ENCODE measurements at regions not wholly inside any gene's neighbourhood (a gene's known extent, or its start where the extent isn't known, plus 50 kb on each side); places are given as distances from the start of the nearest gene placed in this dataset.

DNA sequence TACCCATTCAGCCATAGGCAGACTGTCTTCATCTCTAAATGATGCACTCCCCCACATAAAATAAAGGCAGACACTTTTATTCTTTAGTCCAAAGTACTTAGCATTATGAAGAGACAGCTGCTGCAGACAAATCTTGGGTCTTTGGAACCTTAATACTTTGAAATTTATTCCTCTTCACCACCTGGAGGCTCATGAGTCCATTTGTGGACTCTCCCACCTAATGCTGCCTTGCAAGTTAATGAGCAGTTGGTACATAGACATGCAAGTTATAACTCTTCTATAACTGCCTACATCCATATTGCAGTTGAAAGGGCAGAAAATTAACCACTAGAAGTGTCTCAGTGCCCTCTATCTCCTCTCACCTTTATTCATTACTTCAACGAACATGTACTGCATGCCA lies 118.6 kb upstream of the CPEB2 start (continued):
- TF ChIP-seq, protein P1, sequence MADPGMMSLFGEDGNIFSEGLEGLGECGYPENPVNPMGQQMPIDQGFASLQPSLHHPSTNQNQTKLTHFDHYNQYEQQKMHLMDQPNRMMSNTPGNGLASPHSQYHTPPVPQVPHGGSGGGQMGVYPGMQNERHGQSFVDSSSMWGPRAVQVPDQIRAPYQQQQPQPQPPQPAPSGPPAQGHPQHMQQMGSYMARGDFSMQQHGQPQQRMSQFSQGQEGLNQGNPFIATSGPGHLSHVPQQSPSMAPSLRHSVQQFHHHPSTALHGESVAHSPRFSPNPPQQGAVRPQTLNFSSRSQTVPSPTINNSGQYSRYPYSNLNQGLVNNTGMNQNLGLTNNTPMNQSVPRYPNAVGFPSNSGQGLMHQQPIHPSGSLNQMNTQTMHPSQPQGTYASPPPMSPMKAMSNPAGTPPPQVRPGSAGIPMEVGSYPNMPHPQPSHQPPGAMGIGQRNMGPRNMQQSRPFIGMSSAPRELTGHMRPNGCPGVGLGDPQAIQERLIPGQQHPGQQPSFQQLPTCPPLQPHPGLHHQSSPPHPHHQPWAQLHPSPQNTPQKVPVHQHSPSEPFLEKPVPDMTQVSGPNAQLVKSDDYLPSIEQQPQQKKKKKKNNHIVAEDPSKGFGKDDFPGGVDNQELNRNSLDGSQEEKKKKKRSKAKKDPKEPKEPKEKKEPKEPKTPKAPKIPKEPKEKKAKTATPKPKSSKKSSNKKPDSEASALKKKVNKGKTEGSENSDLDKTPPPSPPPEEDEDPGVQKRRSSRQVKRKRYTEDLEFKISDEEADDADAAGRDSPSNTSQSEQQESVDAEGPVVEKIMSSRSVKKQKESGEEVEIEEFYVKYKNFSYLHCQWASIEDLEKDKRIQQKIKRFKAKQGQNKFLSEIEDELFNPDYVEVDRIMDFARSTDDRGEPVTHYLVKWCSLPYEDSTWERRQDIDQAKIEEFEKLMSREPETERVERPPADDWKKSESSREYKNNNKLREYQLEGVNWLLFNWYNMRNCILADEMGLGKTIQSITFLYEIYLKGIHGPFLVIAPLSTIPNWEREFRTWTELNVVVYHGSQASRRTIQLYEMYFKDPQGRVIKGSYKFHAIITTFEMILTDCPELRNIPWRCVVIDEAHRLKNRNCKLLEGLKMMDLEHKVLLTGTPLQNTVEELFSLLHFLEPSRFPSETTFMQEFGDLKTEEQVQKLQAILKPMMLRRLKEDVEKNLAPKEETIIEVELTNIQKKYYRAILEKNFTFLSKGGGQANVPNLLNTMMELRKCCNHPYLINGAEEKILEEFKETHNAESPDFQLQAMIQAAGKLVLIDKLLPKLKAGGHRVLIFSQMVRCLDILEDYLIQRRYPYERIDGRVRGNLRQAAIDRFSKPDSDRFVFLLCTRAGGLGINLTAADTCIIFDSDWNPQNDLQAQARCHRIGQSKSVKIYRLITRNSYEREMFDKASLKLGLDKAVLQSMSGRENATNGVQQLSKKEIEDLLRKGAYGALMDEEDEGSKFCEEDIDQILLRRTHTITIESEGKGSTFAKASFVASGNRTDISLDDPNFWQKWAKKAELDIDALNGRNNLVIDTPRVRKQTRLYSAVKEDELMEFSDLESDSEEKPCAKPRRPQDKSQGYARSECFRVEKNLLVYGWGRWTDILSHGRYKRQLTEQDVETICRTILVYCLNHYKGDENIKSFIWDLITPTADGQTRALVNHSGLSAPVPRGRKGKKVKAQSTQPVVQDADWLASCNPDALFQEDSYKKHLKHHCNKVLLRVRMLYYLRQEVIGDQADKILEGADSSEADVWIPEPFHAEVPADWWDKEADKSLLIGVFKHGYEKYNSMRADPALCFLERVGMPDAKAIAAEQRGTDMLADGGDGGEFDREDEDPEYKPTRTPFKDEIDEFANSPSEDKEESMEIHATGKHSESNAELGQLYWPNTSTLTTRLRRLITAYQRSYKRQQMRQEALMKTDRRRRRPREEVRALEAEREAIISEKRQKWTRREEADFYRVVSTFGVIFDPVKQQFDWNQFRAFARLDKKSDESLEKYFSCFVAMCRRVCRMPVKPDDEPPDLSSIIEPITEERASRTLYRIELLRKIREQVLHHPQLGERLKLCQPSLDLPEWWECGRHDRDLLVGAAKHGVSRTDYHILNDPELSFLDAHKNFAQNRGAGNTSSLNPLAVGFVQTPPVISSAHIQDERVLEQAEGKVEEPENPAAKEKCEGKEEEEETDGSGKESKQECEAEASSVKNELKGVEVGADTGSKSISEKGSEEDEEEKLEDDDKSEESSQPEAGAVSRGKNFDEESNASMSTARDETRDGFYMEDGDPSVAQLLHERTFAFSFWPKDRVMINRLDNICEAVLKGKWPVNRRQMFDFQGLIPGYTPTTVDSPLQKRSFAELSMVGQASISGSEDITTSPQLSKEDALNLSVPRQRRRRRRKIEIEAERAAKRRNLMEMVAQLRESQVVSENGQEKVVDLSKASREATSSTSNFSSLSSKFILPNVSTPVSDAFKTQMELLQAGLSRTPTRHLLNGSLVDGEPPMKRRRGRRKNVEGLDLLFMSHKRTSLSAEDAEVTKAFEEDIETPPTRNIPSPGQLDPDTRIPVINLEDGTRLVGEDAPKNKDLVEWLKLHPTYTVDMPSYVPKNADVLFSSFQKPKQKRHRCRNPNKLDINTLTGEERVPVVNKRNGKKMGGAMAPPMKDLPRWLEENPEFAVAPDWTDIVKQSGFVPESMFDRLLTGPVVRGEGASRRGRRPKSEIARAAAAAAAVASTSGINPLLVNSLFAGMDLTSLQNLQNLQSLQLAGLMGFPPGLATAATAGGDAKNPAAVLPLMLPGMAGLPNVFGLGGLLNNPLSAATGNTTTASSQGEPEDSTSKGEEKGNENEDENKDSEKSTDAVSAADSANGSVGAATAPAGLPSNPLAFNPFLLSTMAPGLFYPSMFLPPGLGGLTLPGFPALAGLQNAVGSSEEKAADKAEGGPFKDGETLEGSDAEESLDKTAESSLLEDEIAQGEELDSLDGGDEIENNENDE (IDR thresholded peaks at IDR 0.05; ENCODE audit: insufficient replicate concordance, low read length): no peak
- TF ChIP-seq KDM1A (IDR thresholded peaks at IDR 0.05; ENCODE audit: borderline replicate concordance, low read length) (no peak), TAF7 (optimal IDR thresholded peaks at IDR 0.05; ENCODE audit: borderline replicate concordance, low read depth, low read length) (no peak), EP300 (IDR thresholded peaks at IDR 0.05; ENCODE audit: borderline replicate concordance in 1 of 2, low read depth in 2 of 2, low read length in 2 of 2) (no peak), TAF1 (IDR thresholded peaks at IDR 0.05; ENCODE audit: low read depth, low read length) (no peak)

All from H1 (cell line).